ENCODE measurements at regions not wholly inside any gene's neighbourhood (a gene's known extent, or its start where the extent isn't known, plus 50 kb on each side); places are given as distances from the start of the nearest gene placed in this dataset.

DNA sequence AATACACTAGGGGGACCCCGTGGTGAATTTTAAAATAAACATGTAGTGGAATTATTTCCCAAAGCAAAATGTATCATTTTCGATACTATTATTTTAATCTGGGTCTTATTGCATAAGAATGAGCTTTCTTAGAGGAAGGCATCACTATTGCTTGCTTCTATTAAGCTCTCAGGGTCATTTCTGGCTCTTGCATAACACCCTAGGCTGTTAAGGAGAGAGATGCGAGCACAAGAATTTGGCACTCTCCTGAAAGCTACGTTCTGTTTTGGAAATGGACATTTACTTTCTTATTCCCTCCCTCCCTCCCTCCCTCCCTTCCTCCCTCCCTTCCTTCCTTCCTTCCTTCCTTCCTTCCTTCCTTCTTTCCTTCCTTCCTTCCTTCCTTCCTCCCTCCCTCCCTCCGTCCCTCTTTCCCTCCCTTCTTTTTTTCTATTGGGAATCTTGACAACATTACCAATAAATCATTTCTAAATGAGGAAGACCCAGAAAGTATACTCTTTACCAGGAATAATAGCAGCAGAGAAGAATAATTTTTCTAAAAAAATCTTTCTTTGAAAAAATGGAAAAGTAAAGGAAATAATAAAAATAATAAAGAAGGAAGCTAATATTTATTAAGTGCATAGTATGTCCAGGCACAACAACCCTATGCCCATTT is 83.6 kb upstream of the BDNF start:
- DNase-seq (ENCODE audit: low read depth in 4 of 4, low spot score in 2 of 4), result no peak

DNA sequence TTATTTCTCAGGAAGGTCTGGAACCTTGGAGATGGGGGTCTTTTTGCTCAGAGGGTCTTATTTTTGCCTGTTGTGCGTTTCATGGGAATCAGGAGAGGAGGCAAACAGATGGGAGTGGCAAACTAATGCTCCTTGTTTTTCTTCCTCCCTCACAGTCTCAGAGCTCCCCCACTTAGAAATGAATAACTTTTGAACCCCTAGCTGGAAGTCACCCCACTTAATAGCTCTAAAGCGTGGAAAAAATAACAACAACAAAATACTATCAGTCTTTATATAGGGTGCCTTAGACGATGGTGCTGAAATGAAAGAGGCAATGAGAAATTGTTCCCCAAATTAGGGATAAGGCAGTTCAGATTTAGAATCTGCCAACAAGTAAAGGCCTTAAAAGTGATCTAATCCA is 76.8 kb upstream of the BDNF start:
- DNase-seq (ENCODE audit: low read depth in 4 of 4, low spot score in 2 of 4), result no peak

DNA sequence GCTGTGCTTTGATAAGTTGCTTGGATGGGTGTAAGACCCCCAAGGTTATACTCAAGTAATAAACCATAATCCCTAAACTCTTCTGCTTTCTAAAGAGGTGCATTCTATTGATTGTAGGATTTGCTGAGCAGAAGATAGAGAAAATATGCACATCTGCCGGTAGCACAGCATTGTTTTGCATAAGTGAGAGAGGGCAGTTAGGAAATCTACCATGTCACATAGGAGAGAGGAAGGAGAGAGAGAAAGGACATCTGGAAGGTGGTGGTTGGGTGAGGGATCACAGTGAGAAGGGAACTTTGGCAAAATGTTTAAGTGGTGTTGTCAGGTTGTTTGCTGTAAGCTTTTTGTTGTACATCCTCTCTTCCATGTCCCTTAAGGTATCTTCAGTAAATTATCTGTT is 73.6 kb upstream of the BDNF start:
- DNase-seq (ENCODE audit: low read depth in 4 of 4, low spot score in 2 of 4), result no peak

DNA sequence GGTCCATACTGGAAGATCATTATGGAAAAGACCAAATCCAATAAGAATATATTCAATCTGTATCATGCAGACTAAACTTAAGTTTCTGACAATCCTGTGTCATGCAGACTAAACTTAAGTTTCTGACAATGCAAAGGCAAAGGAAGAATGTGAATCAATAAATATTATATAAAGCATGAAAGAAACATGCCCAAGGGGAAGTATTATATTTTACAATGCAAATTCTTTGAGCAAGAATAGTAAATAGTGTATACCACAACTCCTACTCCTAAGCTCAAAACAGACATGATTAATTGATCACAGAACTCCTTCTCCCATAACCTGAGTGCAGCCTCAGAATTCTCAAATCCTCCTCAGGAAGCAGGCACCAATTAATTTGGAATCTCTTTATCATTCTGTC is 71.3 kb upstream of the BDNF start:
- DNase-seq (ENCODE audit: low read depth in 4 of 4, low spot score in 2 of 4), result no peak

DNA sequence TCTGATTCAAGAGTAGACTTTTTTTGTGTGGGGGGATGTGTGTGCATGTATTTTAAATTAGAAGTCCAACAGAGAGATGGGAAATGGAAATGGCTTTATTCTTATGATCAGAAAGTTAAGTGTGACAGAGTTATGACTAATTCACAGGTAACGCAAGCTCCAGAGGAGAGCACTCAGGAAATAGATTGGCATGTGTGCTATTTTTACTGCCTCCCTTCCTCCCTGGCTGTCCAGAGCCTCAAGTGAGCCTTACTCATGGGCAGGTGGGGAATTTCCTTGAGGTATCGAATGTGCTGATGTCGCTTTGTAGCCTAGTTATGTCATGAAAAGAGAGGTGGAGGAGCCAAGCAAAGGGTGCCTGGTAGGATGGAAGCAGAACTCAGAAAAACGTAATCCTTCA is 70.3 kb upstream of the BDNF start:
- DNase-seq (ENCODE audit: low read depth in 4 of 4, low spot score in 2 of 4), result no peak

DNA sequence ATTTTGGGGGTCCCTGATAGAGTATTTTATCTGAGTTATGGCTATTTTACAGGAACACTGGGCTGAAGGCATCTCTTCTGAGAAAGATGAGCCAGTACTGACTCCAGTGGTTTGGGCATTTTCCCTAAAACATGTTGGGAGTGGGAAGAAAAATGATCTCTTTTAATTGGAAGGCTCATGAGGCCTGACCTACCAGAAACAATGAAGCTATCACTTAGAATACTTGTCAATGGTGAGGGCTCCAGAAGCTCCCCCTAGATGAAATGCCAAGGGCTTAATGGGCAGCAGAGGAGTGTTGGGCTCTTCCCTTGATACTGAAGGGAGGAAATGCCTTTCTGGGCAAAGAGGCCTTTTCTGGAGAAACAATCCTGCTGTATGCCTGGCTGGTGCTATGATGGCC is 63.5 kb upstream of the BDNF start:
- DNase-seq (ENCODE audit: low read depth in 4 of 4, low spot score in 2 of 4), result no peak

DNA sequence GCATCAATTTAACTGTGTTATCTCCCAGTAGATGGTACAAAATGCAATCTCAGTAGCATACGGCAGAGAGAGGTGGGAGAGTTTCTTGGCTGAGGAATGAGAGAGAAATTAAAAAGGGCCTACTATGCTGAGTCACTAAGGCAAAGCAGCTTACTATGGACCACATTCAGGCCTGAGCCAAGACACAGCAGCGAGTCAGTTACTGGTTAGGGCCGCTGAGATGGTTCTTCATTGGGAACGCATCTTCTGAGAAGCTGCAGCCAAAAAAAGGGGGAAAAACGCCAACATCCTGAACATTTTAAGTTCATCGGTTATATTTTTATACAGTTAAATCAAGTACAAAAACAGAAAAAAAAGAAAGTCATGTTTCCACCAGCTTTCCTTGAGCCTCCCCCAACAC is 61.1 kb upstream of the BDNF start:
- DNase-seq (ENCODE audit: low read depth in 4 of 4, low spot score in 2 of 4), result no peak

DNA sequence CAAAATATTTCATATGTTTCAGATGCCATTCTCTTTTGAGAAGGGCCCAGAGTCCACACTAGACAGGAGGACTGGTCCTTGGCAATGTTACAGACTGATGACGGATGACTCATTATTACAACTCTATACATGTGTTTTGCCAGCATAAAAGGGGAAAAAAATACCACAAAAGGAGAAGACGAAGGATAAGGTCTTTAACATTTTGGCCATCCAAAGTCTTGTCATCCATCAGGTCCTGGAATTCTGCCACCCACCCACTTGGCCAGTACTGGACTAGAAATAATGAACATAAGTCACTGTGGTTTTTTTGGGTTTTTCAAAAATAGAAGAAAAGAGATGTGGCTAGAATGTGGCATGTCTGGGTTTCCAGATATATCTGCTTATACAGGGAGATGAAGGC is 57.7 kb upstream of the BDNF start:
- no peak for DNase-seq (ENCODE audit: low read depth in 4 of 4, low spot score in 2 of 4)

DNA sequence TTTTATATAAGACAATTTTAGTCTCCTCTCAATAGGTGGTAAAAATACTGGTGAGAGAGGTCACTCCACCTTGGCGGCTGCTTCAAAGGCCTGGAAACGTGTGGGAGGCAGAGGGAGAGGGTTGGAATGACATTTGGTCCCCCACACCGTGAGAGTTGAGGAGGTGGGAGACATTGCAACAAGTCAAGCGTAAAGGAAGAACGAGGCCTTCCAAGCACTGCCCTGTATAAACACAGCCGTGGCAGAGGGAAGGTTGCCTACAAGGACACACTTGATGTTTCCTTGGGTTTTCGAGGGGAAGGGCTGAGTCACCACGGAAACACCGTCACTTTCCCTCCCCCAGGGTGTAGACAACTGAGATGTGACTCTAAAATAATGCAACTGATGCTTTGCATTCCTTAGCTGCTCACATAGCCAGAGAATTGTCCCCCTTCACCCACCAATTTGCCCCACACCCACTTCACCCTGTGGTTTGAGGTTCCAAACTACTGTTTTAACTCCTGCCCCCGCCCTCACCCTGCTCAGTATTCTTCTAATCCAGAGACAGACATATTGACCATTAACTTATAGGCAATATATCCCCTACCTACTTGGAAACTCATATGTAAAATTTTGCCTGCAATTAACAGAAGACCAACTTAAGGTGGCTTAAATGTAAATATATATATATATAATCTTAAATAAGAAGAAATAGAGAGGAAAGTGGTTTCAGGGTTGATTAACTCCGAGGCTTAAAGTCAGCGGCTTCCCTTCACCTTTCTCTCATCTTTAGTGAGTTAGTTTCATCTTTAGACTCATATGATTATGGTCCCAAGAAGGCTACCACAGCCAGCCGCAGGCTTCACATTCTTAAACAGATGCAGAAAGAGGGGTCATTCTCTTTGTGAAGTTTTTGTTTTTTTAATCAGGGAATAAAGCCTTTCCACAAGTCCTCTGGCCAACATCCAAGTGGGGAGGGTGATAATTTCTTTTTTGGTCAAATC is 54.1 kb upstream of the BDNF start:
- DNase-seq (ENCODE audit: low read depth in 4 of 4, low spot score in 2 of 4), result peak; percentile 18 to 48 (median 34)

Data from left renal cortex interstitium (tissue), 4 donors.